ENCODE measurements at regions not wholly inside any gene's neighbourhood (a gene's known extent, or its start where the extent isn't known, plus 50 kb on each side); places are given as distances from the start of the nearest gene placed in this dataset.

DNA sequence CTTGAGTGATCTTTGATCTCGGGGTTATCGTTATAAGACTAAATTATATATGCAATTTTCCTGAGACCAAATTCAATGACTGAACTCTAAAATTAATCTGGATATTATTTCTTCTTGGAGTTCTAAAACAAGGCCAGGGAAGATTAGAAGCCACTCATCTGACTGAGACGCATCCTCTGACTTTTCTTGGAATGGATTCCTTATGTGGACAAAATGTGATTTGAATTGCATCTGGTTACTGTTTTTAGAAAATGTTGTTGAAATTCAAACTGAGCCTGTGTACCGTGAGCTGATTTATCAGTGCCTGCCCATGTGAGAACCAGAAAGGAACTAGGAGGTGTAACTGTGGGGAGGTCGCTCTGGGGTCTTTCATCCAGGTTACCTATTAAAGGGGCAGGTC, 330.8 kb downstream of the OSR1 start:
- in situ Hi-C loops (cut with MboI; ENCODE audit: low sequenced_read_pairs in 4 of 4) (no loop called here), intact Hi-C loops (cut with DNase I; ENCODE audit: low total_unique reads) (no loop called here)
- Histone ChIP-seq H3K4me3 (no peak overlapping the region), H3K27me3 (no peaks in the 10 kb centered on the region), H3K36me3 (no peaks in the 10 kb centered on the region), H3K4me1 (peaks cover 1 to 6% of the 10 kb centered on the region in 2 donors), H3K9me3 (no peaks in the 10 kb centered on the region), H3K27ac (peak overlapping the region in 1 of 4 donors; percentile 18)
- DNase-seq: no peak
- ATAC-seq: peak in 1 of 2 donors; percentile 66
- TF ChIP-seq, protein P1, sequence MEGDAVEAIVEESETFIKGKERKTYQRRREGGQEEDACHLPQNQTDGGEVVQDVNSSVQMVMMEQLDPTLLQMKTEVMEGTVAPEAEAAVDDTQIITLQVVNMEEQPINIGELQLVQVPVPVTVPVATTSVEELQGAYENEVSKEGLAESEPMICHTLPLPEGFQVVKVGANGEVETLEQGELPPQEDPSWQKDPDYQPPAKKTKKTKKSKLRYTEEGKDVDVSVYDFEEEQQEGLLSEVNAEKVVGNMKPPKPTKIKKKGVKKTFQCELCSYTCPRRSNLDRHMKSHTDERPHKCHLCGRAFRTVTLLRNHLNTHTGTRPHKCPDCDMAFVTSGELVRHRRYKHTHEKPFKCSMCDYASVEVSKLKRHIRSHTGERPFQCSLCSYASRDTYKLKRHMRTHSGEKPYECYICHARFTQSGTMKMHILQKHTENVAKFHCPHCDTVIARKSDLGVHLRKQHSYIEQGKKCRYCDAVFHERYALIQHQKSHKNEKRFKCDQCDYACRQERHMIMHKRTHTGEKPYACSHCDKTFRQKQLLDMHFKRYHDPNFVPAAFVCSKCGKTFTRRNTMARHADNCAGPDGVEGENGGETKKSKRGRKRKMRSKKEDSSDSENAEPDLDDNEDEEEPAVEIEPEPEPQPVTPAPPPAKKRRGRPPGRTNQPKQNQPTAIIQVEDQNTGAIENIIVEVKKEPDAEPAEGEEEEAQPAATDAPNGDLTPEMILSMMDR (IDR thresholded peaks at IDR 0.05 in 4 of 5, conservative IDR thresholded peaks at IDR 0.05 in 1 of 5): no peak
- TF ChIP-seq POLR2A (IDR thresholded peaks at IDR 0.05): no peak

GRCh38 chr2:19026261-19026660, 332.2 kb downstream of the OSR1 start:
- no peak overlapping the region for H3K27ac ChIP-seq
- no peak for DNase-seq
- H3K4me1 ChIP-seq: peaks cover 0 to 6% of the 10 kb centered on the region in 2 donors
- H3K27me3 ChIP-seq: no peaks in the 10 kb centered on the region
- TF ChIP-seq, protein P1 (IDR thresholded peaks at IDR 0.05 in 4 of 5, conservative IDR thresholded peaks at IDR 0.05 in 1 of 5): no peak
- TF ChIP-seq POLR2A (IDR thresholded peaks at IDR 0.05): no peak
- H3K4me3 ChIP-seq: no peak overlapping the region
- no peak for ATAC-seq
- no peaks in the 10 kb centered on the region for H3K9me3 ChIP-seq
- in situ Hi-C loops (cut with MboI; ENCODE audit: low sequenced_read_pairs in 4 of 4) (no loop called here), intact Hi-C loops (cut with DNase I; ENCODE audit: low total_unique reads) (no loop called here)
- no peaks in the 10 kb centered on the region for H3K36me3 ChIP-seq

- intact Hi-C loops (cut with DNase I; ENCODE audit: low total_unique reads): no loop called here
- in situ Hi-C loops (cut with MboI; ENCODE audit: low sequenced_read_pairs in 4 of 4): no loop called here
Measured at GRCh38 chr2:19022334-19022733, 336.1 kb downstream of the OSR1 start.

GRCh38 chr2:19021721-19022120, 336.7 kb downstream of the OSR1 start:
- Histone ChIP-seq H3K9me3 (no peaks in the 10 kb centered on the region), H3K27me3 (no peaks in the 10 kb centered on the region), H3K36me3 (no peaks in the 10 kb centered on the region), H3K4me3 (no peak overlapping the region), H3K4me1 (no peaks in the 10 kb centered on the region), H3K27ac (no peak overlapping the region)
- intact Hi-C loops (cut with DNase I; ENCODE audit: low total_unique reads): no loop called here
- DNase-seq (no peak), ATAC-seq (no peak)
- no peak for TF ChIP-seq POLR2A (IDR thresholded peaks at IDR 0.05)
- TF ChIP-seq, protein P1 (IDR thresholded peaks at IDR 0.05 in 4 of 5, conservative IDR thresholded peaks at IDR 0.05 in 1 of 5): no peak
- in situ Hi-C loops (cut with MboI; ENCODE audit: low sequenced_read_pairs in 4 of 4): no loop called here

More at GRCh38 chr2:19022334-19022733, 336.1 kb downstream of the OSR1 start:
- Histone ChIP-seq H3K27ac (no peak overlapping the region), H3K4me1 (no peaks in the 10 kb centered on the region), H3K36me3 (no peaks in the 10 kb centered on the region), H3K27me3 (no peaks in the 10 kb centered on the region), H3K4me3 (no peak overlapping the region), H3K9me3 (no peaks in the 10 kb centered on the region)
- ATAC-seq (no peak), DNase-seq (no peak)
- no peak for TF ChIP-seq POLR2A (IDR thresholded peaks at IDR 0.05)
- TF ChIP-seq, protein P1 (IDR thresholded peaks at IDR 0.05 in 4 of 5, conservative IDR thresholded peaks at IDR 0.05 in 1 of 5): no peak

DNA sequence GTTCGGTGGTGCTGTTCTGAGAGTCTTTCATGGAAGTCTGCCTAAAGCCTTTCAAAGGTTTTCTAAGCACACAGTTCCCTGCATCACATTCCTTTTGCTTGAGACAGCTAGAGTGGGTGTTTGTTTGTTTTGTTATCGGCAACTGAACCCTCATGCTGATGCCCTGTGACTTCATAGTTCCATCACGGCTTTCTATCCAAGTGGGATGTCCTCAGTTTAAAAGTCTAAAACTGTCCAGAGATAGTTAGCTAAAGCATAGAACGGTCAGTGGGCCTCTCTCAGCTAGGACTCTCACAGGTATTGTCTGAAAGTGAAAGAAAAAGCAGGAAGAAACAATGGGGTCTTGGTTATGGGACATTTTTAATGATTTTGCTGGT, 337.3 kb downstream of the OSR1 start:
- no peak overlapping the region for H3K27ac ChIP-seq
- no peaks in the 10 kb centered on the region for H3K9me3 ChIP-seq
- no peaks in the 10 kb centered on the region for H3K27me3 ChIP-seq
- H3K36me3 ChIP-seq: no peaks in the 10 kb centered on the region
- peak in 1 of 2 donors; percentile 39 for ATAC-seq
- intact Hi-C loops (cut with DNase I; ENCODE audit: low total_unique reads) (no loop called here), in situ Hi-C loops (cut with MboI; ENCODE audit: low sequenced_read_pairs in 4 of 4) (no loop called here)
- H3K4me3 ChIP-seq: no peak overlapping the region
- no peaks in the 10 kb centered on the region for H3K4me1 ChIP-seq
- TF ChIP-seq POLR2A (IDR thresholded peaks at IDR 0.05): no peak
- DNase-seq: no peak
